Parathyroid adenoma (tissue), 2 donors: ENCODE measurements at regions not wholly inside any gene's neighbourhood (a gene's known extent, or its start where the extent isn't known, plus 50 kb on each side); places are given as distances from the start of the nearest gene placed in this dataset.

Experiments
- H2AFZ ChIP-seq: fragments of 300-600 bp; sonication (generic); one replicate; pipeline ENCODE4 v1.7.0; 2017; ENCODE audit warnings: antibody characterized with exemption, mild to moderate bottlenecking
- H3K27ac ChIP-seq: fragments of 300-600 bp; sonication (generic); one replicate; pipeline ENCODE4 v1.7.0; 2017
- H3K27me3 ChIP-seq: fragments of 300-600 bp; sonication (generic); one replicate; pipeline ENCODE4 v1.7.0; 2017; ENCODE audit warnings: low read length; ENCODE audit not compliant: control insufficient read depth, insufficient read depth
- H3K36me3 ChIP-seq: fragments of 300-600 bp; sonication (generic); one replicate; pipeline ENCODE4 v1.7.0; 2017; ENCODE audit warnings: low read length; ENCODE audit not compliant: control insufficient read depth, insufficient read depth
- H3K4me1 ChIP-seq: fragments of 300-600 bp; sonication (generic); one replicate; pipeline ENCODE4 v1.7.0; 2017; ENCODE audit warnings: control low read depth
- H3K4me2 ChIP-seq: fragments of 300-600 bp; sonication (generic); one replicate; pipeline ENCODE4 v1.7.0; 2017; ENCODE audit warnings: low read length
- H3K4me3 ChIP-seq: fragments of 300-600 bp; sonication (generic); one replicate; pipeline ENCODE4 v1.7.0; 2017; ENCODE audit warnings: low read depth, low read length
- H3K79me2 ChIP-seq: fragments of 300-600 bp; sonication (generic); one replicate; pipeline ENCODE4 v1.7.0; 2017; ENCODE audit warnings: control low read depth
- H3K9ac ChIP-seq: fragments of 300-600 bp; sonication (generic); one replicate; pipeline ENCODE4 v1.7.0; 2017; ENCODE audit warnings: mild to moderate bottlenecking
- H3K9me3 ChIP-seq: fragments of 300-600 bp; sonication (generic); one replicate; pipeline ENCODE4 v1.7.0; 2017; ENCODE audit warnings: low read length; ENCODE audit not compliant: control insufficient read depth
- CTCF ChIP-seq: fragments of 300-600 bp; sonication (generic); IDR thresholded peaks from one replicate; pipeline ENCODE4 v1.7.0; 2017; ENCODE audit warnings: antibody characterized with exemption, mild to moderate bottlenecking
- donor health status: primary hyperparathyroidism.

- Histone ChIP-seq H3K9me3 (no peaks in the 10 kb centered on the region), H3K4me3 (no peak overlapping the region), H3K27me3 (no peaks in the 10 kb centered on the region), H3K4me1 (no peaks in the 10 kb centered on the region), H3K27ac (no peak overlapping the region), H3K79me2 (no peaks in the 10 kb centered on the region), H3K4me2 (no peak overlapping the region), H3K36me3 (no peaks in the 10 kb centered on the region), H2AFZ (no peak overlapping the region), H3K9ac (no peak overlapping the region)
- TF ChIP-seq CTCF = no peak
Observed at GRCh38 chr21:16695074-16695473, 817.8 kb upstream of the CXADR start.

GRCh38 chr21:16707274-16707673 is 805.6 kb upstream of the CXADR start:
- H3K4me2 ChIP-seq = no peak overlapping the region
- no peak overlapping the region for H3K4me3 ChIP-seq
- no peaks in the 10 kb centered on the region for H3K27me3 ChIP-seq
- no peaks in the 10 kb centered on the region for H3K4me1 ChIP-seq
- H3K79me2 ChIP-seq = no peaks in the 10 kb centered on the region
- H3K27ac ChIP-seq = no peak overlapping the region
- no peaks in the 10 kb centered on the region for H3K36me3 ChIP-seq
- no peak overlapping the region for H3K9ac ChIP-seq
- H2AFZ ChIP-seq = no peak overlapping the region
- H3K9me3 ChIP-seq = no peaks in the 10 kb centered on the region
- TF ChIP-seq CTCF = no peak

- Histone ChIP-seq H3K27me3 (no peaks in the 10 kb centered on the region), H3K4me2 (no peak overlapping the region), H2AFZ (no peak overlapping the region), H3K27ac (no peak overlapping the region), H3K79me2 (no peaks in the 10 kb centered on the region), H3K4me1 (no peaks in the 10 kb centered on the region), H3K4me3 (no peak overlapping the region), H3K9ac (no peak overlapping the region), H3K36me3 (no peaks in the 10 kb centered on the region), H3K9me3 (no peaks in the 10 kb centered on the region)
- no peak for TF ChIP-seq CTCF
Observed at GRCh38 chr21:16708101-16708835, 804.6 kb upstream of the CXADR start.

GRCh38 chr21:16709866-16710550 is 802.8 kb upstream of the CXADR start:
- no peak overlapping the region for H3K4me3 ChIP-seq
- no peak overlapping the region for H3K27ac ChIP-seq
- H3K36me3 ChIP-seq = no peaks in the 10 kb centered on the region
- H3K9me3 ChIP-seq = no peaks in the 10 kb centered on the region
- TF ChIP-seq CTCF = no peak
- H3K4me1 ChIP-seq = no peaks in the 10 kb centered on the region
- H3K9ac ChIP-seq = no peak overlapping the region
- H2AFZ ChIP-seq = no peak overlapping the region
- no peaks in the 10 kb centered on the region for H3K79me2 ChIP-seq
- H3K4me2 ChIP-seq = no peak overlapping the region
- no peaks in the 10 kb centered on the region for H3K27me3 ChIP-seq
